Body of pancreas (tissue), 4 donors: ENCODE measurements at regions not wholly inside any gene's neighbourhood (a gene's known extent, or its start where the extent isn't known, plus 50 kb on each side); places are given as distances from the start of the nearest gene placed in this dataset.
A peak's percentile ranks its signal among the peaks of the same experiment; 100 is the strongest.

Source experiments
- ATAC-seq: fragments of 150-250 bp; one replicate; pipeline ENCODE4 v1.9.1; 2016
- DNase-seq, 4 donors: peaks; one replicate each; pipeline ENCODE4 v3.0.0-alpha.2; 2019
- H3K27ac ChIP-seq, 4 donors: fragments of 200-600 bp; sonication (generic); 1 replicate in 3 of 4; 2 replicates in 1 of 4; pipeline versions ENCODE4 v1.5.1 to v1.6.1; 2016 to 2019; ENCODE audit warnings: mild to moderate bottlenecking in 1 of 4, mixed read lengths in 1 of 4, moderate library complexity in 1 of 4
- H3K27me3 ChIP-seq, 2 donors: fragments of 200-600 bp; sonication (generic); one replicate each; pipeline ENCODE4 v1.6.0; 2016; ENCODE audit warnings: mild to moderate bottlenecking in 1 of 2
- H3K36me3 ChIP-seq, 2 donors: fragments of 200-600 bp; sonication (generic); replicated peaks in 1 of 2; 2 replicates each; pipeline ENCODE4 v1.5.1; 2016; ENCODE audit warnings: low read depth in 2 of 2; ENCODE audit not compliant: insufficient read depth in 1 of 2
- H3K4me1 ChIP-seq: fragments of 200-600 bp; sonication (generic); one replicate; pipeline ENCODE4 v1.6.0; 2016
- H3K4me3 ChIP-seq, 2 donors: fragments of 200-600 bp; sonication (generic); 1 replicate in 1 of 2; 2 replicates in 1 of 2; pipeline ENCODE4 v1.5.1; 2016 to 2019
- H3K9me3 ChIP-seq, 3 donors: fragments of 200-600 bp; sonication (generic); 1 replicate in 2 of 3; 2 replicates in 1 of 3; pipeline ENCODE4 v1.5.1; 2016
- CTCF ChIP-seq, 7 experiments: fragments of 450-650 bp in 4 of 7; fragments of 200-600 bp in 3 of 7; sonication (generic) in 3 of 7; IDR thresholded peaks; one replicate each; pipeline ENCODE4 v1.5.1; 2016 to 2019; ENCODE audit warnings: antibody characterized with exemption in 7 of 7
- POLR2A ChIP-seq, 3 donors: fragments of 450-650 bp; IDR thresholded peaks; one replicate each; pipeline ENCODE4 v1.6.1; 2016; ENCODE audit warnings: antibody characterized with exemption in 3 of 3, mild to moderate bottlenecking in 2 of 3
- WGBS, 2 donors: methylation state at CpG; one replicate each; pipeline ENCODE4 v1.1.5; 2017; 5-methylcytosine and 5-hydroxymethylcytosine counted together
- intact Hi-C: fragments of 100-400 bp; cut with DNase I; formaldehyde crosslinking; loops from one replicate; pipeline ENCODE4 v1.15.1; 2023

- ATAC-seq, result no peak
- no peak for DNase-seq
- H3K9me3 ChIP-seq, result no peaks in the 10 kb centered on the region
- peaks cover 6% of the 10 kb centered on the region for H3K4me1 ChIP-seq
- intact Hi-C loops, result no loop called here
- no peaks in the 10 kb centered on the region for H3K36me3 ChIP-seq
- TF ChIP-seq POLR2A (IDR thresholded peaks at IDR 0.05), result no peak
- no peak for TF ChIP-seq CTCF (IDR thresholded peaks at IDR 0.05)
- H3K4me3 ChIP-seq, result no peak overlapping the region
- WGBS, 2 donors, result 87 to 89% methylated on average over 6 of the region's 6 CpGs
- H3K27ac ChIP-seq, result no peak overlapping the region
- H3K27me3 ChIP-seq, result no peaks in the 10 kb centered on the region
These were observed 226.2 kb downstream of the RHOU start for GRCh38 chr1:228961511-228961910.

GRCh38 chr1:228963795-228964177 lies 228.5 kb downstream of the RHOU start:
- TF ChIP-seq POLR2A (IDR thresholded peaks at IDR 0.05) (no peak), CTCF (IDR thresholded peaks at IDR 0.05) (no peak)
- no peaks in the 10 kb centered on the region for H3K9me3 ChIP-seq
- WGBS, 2 donors, result 57 to 62% methylated on average over 2 of the region's 2 CpGs
- H3K4me3 ChIP-seq, result no peak overlapping the region
- ATAC-seq (peak; percentile 49), DNase-seq (peak in 1 of 4 donors; percentile 28)
- no peaks in the 10 kb centered on the region for H3K27me3 ChIP-seq
- peak overlapping the region; percentile 57 to 76 (median 69) for H3K27ac ChIP-seq
- intact Hi-C loops, result no loop called here
- no peaks in the 10 kb centered on the region for H3K36me3 ChIP-seq
- H3K4me1 ChIP-seq, result peaks cover 6% of the 10 kb centered on the region

GRCh38 chr1:228964178-228965089 lies 229.2 kb downstream of the RHOU start:
- DNase-seq, result peak; percentile 28 to 40 (median 30)
- H3K27me3 ChIP-seq, result no peaks in the 10 kb centered on the region
- peak overlapping the region; percentile 57 to 76 (median 69) for H3K27ac ChIP-seq
- intact Hi-C loops, result no loop called here
- H3K4me3 ChIP-seq, result no peak overlapping the region
- H3K4me1 ChIP-seq, result peaks cover 6% of the 10 kb centered on the region
- H3K36me3 ChIP-seq, result no peaks in the 10 kb centered on the region
- TF ChIP-seq CTCF (IDR thresholded peaks at IDR 0.05) (no peak), POLR2A (IDR thresholded peaks at IDR 0.05) (no peak)
- no peaks in the 10 kb centered on the region for H3K9me3 ChIP-seq
- 70% methylated on average over 11 to 12 of the region's 12 CpGs for WGBS, 2 donors
- ATAC-seq, result peak; percentile 82

- WGBS, 2 donors, result 65 to 66% methylated on average over 15 of the region's 15 CpGs
- ATAC-seq, result peak; percentile 48
- DNase-seq, result peak in 3 of 4 donors; percentile 20 to 30 (median 24)
- Histone ChIP-seq H3K4me3 (no peak overlapping the region), H3K9me3 (no peaks in the 10 kb centered on the region), H3K27me3 (no peaks in the 10 kb centered on the region), H3K4me1 (no peaks in the 10 kb centered on the region), H3K27ac (peak overlapping the region in 3 of 4 donors; percentile 69 to 79 (median 76)), H3K36me3 (no peaks in the 10 kb centered on the region)
- TF ChIP-seq CTCF (IDR thresholded peaks at IDR 0.05) (no peak), POLR2A (IDR thresholded peaks at IDR 0.05) (no peak)
- intact Hi-C loops, result no loop called here
These were observed 233.8 kb downstream of the RHOU start for GRCh38 chr1:228968891-228969606.
